ENCODE measurements at regions not wholly inside any gene's neighbourhood (a gene's known extent, or its start where the extent isn't known, plus 50 kb on each side); places are given as distances from the start of the nearest gene placed in this dataset.
A peak's percentile ranks its signal among the peaks of the same experiment; 100 is the strongest.

DNA sequence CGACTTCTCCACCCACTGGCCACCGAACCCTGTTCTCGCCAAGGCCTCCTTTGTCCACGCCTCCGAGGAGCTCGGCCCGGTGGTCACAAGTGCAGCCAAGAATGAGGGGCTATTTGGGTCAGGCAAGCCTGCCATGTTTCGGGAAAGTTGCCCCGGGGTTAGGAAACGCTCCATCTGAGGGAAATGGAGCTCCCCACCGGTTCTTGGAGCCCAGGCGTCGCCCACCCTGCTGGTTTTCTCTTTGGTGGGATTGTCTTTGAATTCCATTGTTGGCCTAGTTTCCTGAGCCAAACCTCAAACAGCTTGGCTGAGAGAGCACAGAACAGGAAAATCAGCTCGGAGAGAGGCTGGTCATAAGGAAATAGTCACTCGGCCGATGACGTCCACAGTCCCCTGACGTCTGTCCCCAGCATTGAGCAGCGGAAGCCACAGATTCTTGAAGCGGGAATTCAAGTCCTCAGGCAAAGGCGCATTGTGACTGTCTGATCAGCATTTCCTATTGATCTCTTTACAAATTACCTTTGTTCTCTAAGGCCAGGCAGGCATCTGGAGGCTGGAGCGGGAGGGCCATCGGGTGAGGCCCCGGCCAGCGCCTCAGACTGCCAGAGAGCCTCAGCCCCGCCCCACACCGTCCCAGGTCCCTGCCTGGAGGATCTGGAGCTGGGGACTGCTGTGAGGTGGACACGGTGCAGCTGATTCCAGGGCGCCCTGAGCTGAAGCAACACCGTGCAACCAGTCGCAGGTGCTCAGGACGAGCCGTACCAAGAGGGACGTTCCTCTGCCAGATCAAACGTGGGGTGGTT, 138.6 kb downstream of the DLL1 start:
- TF ChIP-seq, protein P1, sequence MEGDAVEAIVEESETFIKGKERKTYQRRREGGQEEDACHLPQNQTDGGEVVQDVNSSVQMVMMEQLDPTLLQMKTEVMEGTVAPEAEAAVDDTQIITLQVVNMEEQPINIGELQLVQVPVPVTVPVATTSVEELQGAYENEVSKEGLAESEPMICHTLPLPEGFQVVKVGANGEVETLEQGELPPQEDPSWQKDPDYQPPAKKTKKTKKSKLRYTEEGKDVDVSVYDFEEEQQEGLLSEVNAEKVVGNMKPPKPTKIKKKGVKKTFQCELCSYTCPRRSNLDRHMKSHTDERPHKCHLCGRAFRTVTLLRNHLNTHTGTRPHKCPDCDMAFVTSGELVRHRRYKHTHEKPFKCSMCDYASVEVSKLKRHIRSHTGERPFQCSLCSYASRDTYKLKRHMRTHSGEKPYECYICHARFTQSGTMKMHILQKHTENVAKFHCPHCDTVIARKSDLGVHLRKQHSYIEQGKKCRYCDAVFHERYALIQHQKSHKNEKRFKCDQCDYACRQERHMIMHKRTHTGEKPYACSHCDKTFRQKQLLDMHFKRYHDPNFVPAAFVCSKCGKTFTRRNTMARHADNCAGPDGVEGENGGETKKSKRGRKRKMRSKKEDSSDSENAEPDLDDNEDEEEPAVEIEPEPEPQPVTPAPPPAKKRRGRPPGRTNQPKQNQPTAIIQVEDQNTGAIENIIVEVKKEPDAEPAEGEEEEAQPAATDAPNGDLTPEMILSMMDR (IDR thresholded peaks at IDR 0.05; ENCODE audit: unreplicated experiment), result no peak
- Mint-ChIP-seq H3K27me3 (peaks cover 19% of the 10 kb centered on the region), H3K9me3 (ENCODE audit: low read depth) (no peaks in the 10 kb centered on the region), H3K27ac (peak overlapping the region; percentile 47), H3K4me1 (ENCODE audit: low read depth) (peaks cover 25% of the 10 kb centered on the region), H3K36me3 (ENCODE audit: insufficient read depth) (no peaks in the 10 kb centered on the region), H3K4me3 (ENCODE audit: low read depth) (no peak overlapping the region)
- no peak for DNase-seq (ENCODE audit: low spot score, unreplicated experiment)

DNA sequence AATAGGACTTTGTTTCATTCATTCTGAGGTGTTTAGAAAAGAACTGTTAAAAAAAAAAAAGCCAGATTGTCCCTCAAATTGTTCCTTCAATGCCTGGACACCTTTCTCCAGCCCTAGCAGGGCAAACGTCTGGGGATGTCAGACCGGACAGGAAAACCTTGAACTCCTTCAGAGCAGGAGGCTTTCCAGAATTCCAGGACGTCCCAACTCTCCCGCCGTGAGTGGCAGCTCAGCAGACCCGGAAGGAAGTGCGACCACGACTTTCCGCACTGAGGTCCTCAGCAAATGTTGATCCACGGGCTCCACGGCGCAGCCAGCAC, 139.1 kb downstream of the DLL1 start:
- peaks cover 29% of the 10 kb centered on the region for H3K4me1 Mint-ChIP-seq (ENCODE audit: low read depth)
- H3K4me3 Mint-ChIP-seq (ENCODE audit: low read depth), result no peak overlapping the region
- no peaks in the 10 kb centered on the region for H3K9me3 Mint-ChIP-seq (ENCODE audit: low read depth)
- H3K27ac Mint-ChIP-seq, result peak overlapping the region; percentile 41
- peaks cover 24% of the 10 kb centered on the region for H3K27me3 Mint-ChIP-seq
- TF ChIP-seq, protein P1 (IDR thresholded peaks at IDR 0.05; ENCODE audit: unreplicated experiment), result no peak
- no peak for DNase-seq (ENCODE audit: low spot score, unreplicated experiment)
- H3K36me3 Mint-ChIP-seq (ENCODE audit: insufficient read depth), result no peaks in the 10 kb centered on the region

DNA sequence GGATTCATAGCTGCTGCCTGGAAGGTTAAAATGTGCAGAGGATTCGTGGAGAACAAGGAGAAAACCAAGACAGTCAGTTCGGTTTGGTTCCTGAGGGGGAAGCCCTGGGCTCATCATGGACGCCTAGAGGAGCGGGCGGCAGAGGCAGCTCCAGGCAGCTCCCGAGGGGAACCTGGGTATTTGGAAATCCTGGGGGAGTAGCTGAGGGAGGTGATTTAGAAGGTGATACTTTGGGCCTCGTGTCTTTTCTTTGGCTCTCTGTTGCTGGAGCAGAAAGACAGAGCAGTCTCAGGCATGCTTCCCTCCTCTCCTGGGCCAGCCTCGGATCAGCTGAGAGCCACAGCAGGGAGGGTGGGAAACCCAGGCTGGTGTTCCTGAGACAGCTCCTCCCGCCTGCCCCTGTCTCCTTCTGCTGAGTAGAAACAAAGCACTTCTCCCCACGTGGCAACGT, 139.5 kb downstream of the DLL1 start:
- no peak overlapping the region for H3K4me3 Mint-ChIP-seq (ENCODE audit: low read depth)
- H3K4me1 Mint-ChIP-seq (ENCODE audit: low read depth), result peaks cover 29% of the 10 kb centered on the region
- no peaks in the 10 kb centered on the region for H3K9me3 Mint-ChIP-seq (ENCODE audit: low read depth)
- peaks cover 27% of the 10 kb centered on the region for H3K27me3 Mint-ChIP-seq
- H3K36me3 Mint-ChIP-seq (ENCODE audit: insufficient read depth), result no peaks in the 10 kb centered on the region
- H3K27ac Mint-ChIP-seq, result no peak overlapping the region
- TF ChIP-seq, protein P1 (IDR thresholded peaks at IDR 0.05; ENCODE audit: unreplicated experiment), result no peak
- no peak for DNase-seq (ENCODE audit: low spot score, unreplicated experiment)

DNA sequence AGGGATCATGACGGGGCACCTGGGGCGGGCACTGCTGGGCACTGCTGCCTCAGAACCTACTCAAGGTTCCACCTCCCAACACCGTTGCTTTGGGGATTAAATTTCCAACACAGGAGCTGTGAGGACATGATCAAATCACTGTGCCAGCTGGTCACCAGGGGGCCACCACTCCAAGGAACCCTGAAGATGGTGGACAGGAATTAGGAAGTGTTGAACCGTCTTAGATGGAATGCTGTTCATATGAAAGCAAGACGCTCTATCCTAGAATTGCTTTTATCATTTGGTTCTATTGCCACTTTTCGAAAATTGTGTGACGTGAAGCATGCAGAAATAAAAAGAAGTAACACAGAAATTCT, 140.3 kb downstream of the DLL1 start:
- H3K4me1 Mint-ChIP-seq (ENCODE audit: low read depth), result peaks cover 29% of the 10 kb centered on the region
- H3K9me3 Mint-ChIP-seq (ENCODE audit: low read depth), result no peaks in the 10 kb centered on the region
- H3K27ac Mint-ChIP-seq, result no peak overlapping the region
- TF ChIP-seq, protein P1 (IDR thresholded peaks at IDR 0.05; ENCODE audit: unreplicated experiment), result no peak
- peaks cover 27% of the 10 kb centered on the region for H3K27me3 Mint-ChIP-seq
- DNase-seq (ENCODE audit: low spot score, unreplicated experiment), result no peak
- H3K4me3 Mint-ChIP-seq (ENCODE audit: low read depth), result no peak overlapping the region
- no peaks in the 10 kb centered on the region for H3K36me3 Mint-ChIP-seq (ENCODE audit: insufficient read depth)

DNA sequence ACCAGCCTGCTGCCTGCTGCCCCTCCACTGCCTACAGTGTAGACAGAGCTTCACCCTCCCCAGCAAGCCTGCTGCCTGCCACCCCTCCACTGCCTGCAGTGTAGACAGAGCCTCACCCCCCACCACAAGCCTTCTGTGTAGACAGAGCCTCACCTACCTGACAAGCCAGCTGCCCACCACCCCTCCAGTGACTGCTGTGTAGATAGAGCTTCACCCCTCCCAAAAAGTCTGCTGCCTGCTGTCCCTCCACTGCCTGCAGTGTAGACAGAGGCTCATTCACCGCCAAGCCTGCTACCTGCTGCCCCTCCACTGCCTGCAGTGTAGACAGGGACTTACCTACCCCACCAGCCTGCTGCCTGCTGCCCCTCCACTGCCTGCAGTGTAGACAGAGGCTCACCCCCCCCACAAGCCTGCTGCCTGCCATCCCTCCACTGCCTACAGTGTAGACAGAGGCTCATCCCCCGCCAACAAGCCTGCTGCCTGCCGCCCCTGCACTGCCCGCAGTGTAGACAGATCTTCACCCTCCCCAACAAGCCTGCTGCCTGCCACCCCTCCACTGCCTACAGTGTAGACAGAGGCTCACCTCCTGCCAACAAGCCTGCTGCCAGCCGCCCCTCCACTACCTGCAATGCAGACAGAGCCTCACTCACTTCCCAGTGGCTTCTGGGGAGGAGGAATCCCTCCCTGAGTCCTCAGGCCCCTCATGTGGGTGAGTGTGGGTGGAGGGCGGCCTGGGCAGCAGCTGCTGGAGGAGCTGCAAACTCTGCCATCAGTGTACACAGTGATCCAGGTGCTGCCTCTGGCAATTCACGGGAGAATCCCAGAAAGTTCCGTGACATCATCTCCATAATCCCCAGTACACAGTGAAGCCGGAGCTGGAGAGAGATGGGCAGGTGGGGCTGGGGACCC, 140.9 kb downstream of the DLL1 start:
- TF ChIP-seq, protein P1 (IDR thresholded peaks at IDR 0.05; ENCODE audit: unreplicated experiment), result no peak
- H3K9me3 Mint-ChIP-seq (ENCODE audit: low read depth), result peaks cover under 1% of the 10 kb centered on the region
- no peaks in the 10 kb centered on the region for H3K36me3 Mint-ChIP-seq (ENCODE audit: insufficient read depth)
- DNase-seq (ENCODE audit: low spot score, unreplicated experiment), result no peak
- no peak overlapping the region for H3K27ac Mint-ChIP-seq
- peaks cover 29% of the 10 kb centered on the region for H3K4me1 Mint-ChIP-seq (ENCODE audit: low read depth)
- H3K4me3 Mint-ChIP-seq (ENCODE audit: low read depth), result no peak overlapping the region
- peaks cover 27% of the 10 kb centered on the region for H3K27me3 Mint-ChIP-seq
